Testis (tissue), 2 donors: ENCODE measurements at regions not wholly inside any gene's neighbourhood (a gene's known extent, or its start where the extent isn't known, plus 50 kb on each side); places are given as distances from the start of the nearest gene placed in this dataset.

Source experiments
- POLR2A ChIP-seq: fragments of 450-650 bp; IDR thresholded peaks from one replicate; pipeline ENCODE4 v1.6.1; 2017; ENCODE audit warnings: antibody characterized with exemption, mild to moderate bottlenecking, moderate library complexity
- TF ChIP-seq, protein P1 (sequence below), 3 experiments: fragments of 450-650 bp in 2 of 3; fragments of 200-600 bp in 1 of 3; sonication (generic) in 1 of 3; IDR thresholded peaks; one replicate each; pipeline ENCODE4 v1.5.1; 2016 to 2019; ENCODE audit warnings: antibody characterized with exemption in 3 of 3, mild to moderate bottlenecking in 2 of 3, moderate library complexity in 1 of 3

DNA sequence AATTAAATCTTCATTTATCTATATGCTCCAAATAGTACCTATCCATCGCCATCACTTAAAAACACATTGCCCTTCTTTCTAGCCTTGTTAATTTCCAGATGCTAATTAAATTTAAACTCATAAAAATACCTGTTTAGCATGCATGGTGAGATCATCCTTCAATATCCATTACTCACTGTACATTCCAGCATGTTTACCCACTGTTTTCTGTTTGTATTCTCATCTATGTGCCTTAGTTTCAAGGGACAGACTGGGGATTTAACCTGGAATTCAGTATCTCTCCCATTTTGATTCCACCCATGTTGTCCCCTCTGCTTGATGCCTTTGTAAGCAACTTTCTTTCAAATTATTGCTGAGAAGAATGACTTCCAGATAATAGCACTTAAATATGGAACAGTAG lies 208.0 kb downstream of the SPTSSA start:
- TF ChIP-seq, protein P1, sequence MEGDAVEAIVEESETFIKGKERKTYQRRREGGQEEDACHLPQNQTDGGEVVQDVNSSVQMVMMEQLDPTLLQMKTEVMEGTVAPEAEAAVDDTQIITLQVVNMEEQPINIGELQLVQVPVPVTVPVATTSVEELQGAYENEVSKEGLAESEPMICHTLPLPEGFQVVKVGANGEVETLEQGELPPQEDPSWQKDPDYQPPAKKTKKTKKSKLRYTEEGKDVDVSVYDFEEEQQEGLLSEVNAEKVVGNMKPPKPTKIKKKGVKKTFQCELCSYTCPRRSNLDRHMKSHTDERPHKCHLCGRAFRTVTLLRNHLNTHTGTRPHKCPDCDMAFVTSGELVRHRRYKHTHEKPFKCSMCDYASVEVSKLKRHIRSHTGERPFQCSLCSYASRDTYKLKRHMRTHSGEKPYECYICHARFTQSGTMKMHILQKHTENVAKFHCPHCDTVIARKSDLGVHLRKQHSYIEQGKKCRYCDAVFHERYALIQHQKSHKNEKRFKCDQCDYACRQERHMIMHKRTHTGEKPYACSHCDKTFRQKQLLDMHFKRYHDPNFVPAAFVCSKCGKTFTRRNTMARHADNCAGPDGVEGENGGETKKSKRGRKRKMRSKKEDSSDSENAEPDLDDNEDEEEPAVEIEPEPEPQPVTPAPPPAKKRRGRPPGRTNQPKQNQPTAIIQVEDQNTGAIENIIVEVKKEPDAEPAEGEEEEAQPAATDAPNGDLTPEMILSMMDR (IDR thresholded peaks at IDR 0.05) = no peak
- no peak for TF ChIP-seq POLR2A
